Peyer's patch (tissue), 4 donors: ENCODE measurements at regions not wholly inside any gene's neighbourhood (a gene's known extent, or its start where the extent isn't known, plus 50 kb on each side); places are given as distances from the start of the nearest gene placed in this dataset.

Experiments used
- POLR2A ChIP-seq, 2 donors: fragments of 450-650 bp; IDR thresholded peaks; one replicate each; pipeline ENCODE4 v1.5.1; 2017; ENCODE audit warnings: antibody characterized with exemption in 2 of 2, mild to moderate bottlenecking in 2 of 2, moderate library complexity in 2 of 2
- TF ChIP-seq, protein P1 (sequence below), 6 experiments: fragments of 450-650 bp in 4 of 6; fragments of 200-600 bp in 2 of 6; sonication (generic) in 1 of 6; IDR thresholded peaks; one replicate each; pipeline ENCODE4 v1.5.1; 2017 to 2019; ENCODE audit warnings: antibody characterized with exemption in 6 of 6, mild to moderate bottlenecking in 3 of 6, moderate library complexity in 1 of 6

DNA sequence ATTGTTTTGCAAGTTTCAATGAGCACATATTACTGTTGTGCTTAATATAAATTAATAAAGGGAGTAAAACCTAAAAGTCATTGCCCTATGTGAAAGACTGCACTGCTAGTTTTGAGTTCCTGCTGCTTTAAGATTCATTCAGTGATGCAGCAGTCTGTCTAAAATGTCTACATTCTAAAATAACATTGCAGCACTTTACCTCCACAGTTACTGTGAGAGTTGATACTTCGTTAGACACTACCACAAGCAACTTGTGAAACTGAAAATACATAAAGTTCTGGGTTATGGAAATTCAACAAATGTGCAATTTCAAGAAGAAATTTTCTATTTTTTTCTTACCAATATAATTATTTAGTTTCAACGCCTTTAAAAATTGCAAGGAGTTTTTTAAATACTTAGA is 1175.2 kb upstream of the DIAPH2 start:
- TF ChIP-seq, protein P1, sequence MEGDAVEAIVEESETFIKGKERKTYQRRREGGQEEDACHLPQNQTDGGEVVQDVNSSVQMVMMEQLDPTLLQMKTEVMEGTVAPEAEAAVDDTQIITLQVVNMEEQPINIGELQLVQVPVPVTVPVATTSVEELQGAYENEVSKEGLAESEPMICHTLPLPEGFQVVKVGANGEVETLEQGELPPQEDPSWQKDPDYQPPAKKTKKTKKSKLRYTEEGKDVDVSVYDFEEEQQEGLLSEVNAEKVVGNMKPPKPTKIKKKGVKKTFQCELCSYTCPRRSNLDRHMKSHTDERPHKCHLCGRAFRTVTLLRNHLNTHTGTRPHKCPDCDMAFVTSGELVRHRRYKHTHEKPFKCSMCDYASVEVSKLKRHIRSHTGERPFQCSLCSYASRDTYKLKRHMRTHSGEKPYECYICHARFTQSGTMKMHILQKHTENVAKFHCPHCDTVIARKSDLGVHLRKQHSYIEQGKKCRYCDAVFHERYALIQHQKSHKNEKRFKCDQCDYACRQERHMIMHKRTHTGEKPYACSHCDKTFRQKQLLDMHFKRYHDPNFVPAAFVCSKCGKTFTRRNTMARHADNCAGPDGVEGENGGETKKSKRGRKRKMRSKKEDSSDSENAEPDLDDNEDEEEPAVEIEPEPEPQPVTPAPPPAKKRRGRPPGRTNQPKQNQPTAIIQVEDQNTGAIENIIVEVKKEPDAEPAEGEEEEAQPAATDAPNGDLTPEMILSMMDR (IDR thresholded peaks at IDR 0.05): no peak
- no peak for TF ChIP-seq POLR2A (IDR thresholded peaks at IDR 0.05)
